ENCODE measurements at regions not wholly inside any gene's neighbourhood (a gene's known extent, or its start where the extent isn't known, plus 50 kb on each side); places are given as distances from the start of the nearest gene placed in this dataset.

DNA sequence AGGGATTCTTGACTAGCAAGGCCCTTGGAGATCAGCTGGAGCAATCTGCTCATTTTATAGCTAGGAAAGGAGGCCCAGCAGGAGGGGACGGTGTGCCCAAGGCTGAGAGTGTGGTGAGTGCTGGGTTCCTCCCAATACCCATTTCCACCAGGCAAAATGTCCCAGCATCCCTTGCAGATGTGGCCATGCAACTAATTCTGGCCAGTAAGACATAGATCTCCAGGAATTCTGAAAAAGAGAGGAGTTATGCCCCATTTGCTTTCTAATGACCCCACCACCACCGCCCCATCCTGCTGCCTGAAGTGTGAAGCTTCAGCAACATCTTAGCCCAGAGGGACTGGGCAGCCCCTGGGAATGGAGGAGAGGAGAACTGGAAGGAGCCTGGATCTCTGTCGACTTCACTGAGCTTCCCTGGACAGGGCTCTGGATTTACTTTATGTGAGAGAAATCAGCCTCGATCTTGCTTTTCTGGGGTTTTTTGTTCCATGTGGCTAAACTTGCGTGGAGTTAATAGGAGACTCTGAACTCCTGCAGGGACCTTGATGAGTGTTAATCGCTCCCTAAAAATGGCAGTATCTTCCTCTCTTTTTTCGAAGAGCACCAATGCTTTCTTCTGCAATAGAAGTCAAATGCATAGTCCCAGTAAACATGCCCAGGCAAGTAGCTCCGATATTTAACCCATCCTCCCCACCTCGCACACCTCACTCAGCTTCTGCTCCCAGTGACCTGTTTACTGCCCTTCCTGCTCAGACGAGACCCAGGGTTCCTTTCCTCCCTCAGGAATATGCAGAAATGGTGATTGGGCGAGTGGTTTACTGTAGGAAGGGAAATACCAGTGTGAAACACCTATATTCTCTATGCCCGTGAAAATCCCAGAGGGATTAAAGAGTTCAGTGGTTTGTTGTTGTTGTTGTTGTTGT, 127.5 kb upstream of the GPR26 start:
- no peak for TF ChIP-seq ZFP3 (CRISPR knock-in tag; IDR thresholded peaks at IDR 0.05)
- TF ChIP-seq ZFP30 (CRISPR knock-in tag; IDR thresholded peaks at IDR 0.05): no peak
- no peak for TF ChIP-seq ZNF8 (CRISPR knock-in tag; IDR thresholded peaks at IDR 0.05)
- TF ChIP-seq TCF4 (CRISPR knock-in tag; IDR thresholded peaks at IDR 0.05; ENCODE audit: borderline replicate concordance): no peak
- no peak for TF ChIP-seq RARB (CRISPR knock-in tag; IDR thresholded peaks at IDR 0.05)
- TF ChIP-seq ISL1 (CRISPR knock-in tag; IDR thresholded peaks at IDR 0.05): no peak
- TF ChIP-seq, protein P1, sequence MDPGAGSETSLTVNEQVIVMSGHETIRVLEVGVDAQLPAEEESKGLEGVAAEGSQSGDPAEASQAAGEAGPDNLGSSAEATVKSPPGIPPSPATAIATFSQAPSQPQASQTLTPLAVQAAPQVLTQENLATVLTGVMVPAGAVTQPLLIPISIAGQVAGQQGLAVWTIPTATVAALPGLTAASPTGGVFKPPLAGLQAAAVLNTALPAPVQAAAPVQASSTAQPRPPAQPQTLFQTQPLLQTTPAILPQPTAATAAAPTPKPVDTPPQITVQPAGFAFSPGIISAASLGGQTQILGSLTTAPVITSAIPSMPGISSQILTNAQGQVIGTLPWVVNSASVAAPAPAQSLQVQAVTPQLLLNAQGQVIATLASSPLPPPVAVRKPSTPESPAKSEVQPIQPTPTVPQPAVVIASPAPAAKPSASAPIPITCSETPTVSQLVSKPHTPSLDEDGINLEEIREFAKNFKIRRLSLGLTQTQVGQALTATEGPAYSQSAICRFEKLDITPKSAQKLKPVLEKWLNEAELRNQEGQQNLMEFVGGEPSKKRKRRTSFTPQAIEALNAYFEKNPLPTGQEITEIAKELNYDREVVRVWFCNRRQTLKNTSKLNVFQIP (CRISPR knock-in tag; IDR thresholded peaks at IDR 0.05; ENCODE audit: borderline replicate concordance, low read depth): no peak
- no peak for TF ChIP-seq CSRNP3 (CRISPR knock-in tag; IDR thresholded peaks at IDR 0.05)
- no peak for ATAC-seq

DNA sequence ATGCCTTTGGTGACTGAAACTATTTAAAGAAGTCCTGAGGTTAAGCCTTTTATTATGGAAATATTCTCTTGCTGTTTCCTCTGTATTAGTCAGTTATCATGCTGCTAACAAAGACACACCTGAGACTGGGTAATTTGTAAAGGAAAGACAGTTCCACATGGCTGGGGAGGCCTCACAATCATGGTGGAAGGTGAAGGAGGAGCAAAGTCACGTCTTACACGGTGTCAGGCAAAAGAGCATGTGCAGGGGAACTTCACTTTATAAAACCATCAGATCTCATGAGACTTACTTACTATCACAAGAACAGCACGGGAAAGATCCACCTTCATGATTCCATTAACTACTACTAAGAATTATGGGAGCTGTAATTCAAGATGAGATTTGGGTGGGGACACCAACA, 121.2 kb upstream of the GPR26 start:
- no peak for TF ChIP-seq PPARA (CRISPR knock-in tag; IDR thresholded peaks at IDR 0.05; ENCODE audit: borderline replicate concordance)
- TF ChIP-seq, protein P1 (CRISPR knock-in tag; IDR thresholded peaks at IDR 0.05; ENCODE audit: borderline replicate concordance, low read depth): no peak
- TF ChIP-seq ESRRG (CRISPR knock-in tag; IDR thresholded peaks at IDR 0.05): no peak
- no peak for TF ChIP-seq ZC3H10 (CRISPR knock-in tag; IDR thresholded peaks at IDR 0.05)
- no peak for TF ChIP-seq CSDC2 (CRISPR knock-in tag; IDR thresholded peaks at IDR 0.05)
- no peak for TF ChIP-seq ZNF70 (CRISPR knock-in tag; IDR thresholded peaks at IDR 0.05)
- TF ChIP-seq ZNF8 (CRISPR knock-in tag; IDR thresholded peaks at IDR 0.05): no peak
- TF ChIP-seq GLIS3 (CRISPR knock-in tag; IDR thresholded peaks at IDR 0.05): no peak
- TF ChIP-seq CSRNP3 (CRISPR knock-in tag; IDR thresholded peaks at IDR 0.05): no peak
- TF ChIP-seq, protein P2, sequence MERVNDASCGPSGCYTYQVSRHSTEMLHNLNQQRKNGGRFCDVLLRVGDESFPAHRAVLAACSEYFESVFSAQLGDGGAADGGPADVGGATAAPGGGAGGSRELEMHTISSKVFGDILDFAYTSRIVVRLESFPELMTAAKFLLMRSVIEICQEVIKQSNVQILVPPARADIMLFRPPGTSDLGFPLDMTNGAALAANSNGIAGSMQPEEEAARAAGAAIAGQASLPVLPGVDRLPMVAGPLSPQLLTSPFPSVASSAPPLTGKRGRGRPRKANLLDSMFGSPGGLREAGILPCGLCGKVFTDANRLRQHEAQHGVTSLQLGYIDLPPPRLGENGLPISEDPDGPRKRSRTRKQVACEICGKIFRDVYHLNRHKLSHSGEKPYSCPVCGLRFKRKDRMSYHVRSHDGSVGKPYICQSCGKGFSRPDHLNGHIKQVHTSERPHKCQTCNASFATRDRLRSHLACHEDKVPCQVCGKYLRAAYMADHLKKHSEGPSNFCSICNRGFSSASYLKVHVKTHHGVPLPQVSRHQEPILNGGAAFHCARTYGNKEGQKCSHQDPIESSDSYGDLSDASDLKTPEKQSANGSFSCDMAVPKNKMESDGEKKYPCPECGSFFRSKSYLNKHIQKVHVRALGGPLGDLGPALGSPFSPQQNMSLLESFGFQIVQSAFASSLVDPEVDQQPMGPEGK (CRISPR knock-in tag; IDR thresholded peaks at IDR 0.05; ENCODE audit: borderline replicate concordance): no peak
- no peak for TF ChIP-seq ISL1 (CRISPR knock-in tag; IDR thresholded peaks at IDR 0.05)
- ATAC-seq: no peak

GRCh38 chr10:123548770-123549169, 117.4 kb upstream of the GPR26 start:
- no peak for TF ChIP-seq ZFP3 (CRISPR knock-in tag; IDR thresholded peaks at IDR 0.05)
- TF ChIP-seq TCF4 (CRISPR knock-in tag; IDR thresholded peaks at IDR 0.05; ENCODE audit: borderline replicate concordance): no peak
- TF ChIP-seq, protein P3, sequence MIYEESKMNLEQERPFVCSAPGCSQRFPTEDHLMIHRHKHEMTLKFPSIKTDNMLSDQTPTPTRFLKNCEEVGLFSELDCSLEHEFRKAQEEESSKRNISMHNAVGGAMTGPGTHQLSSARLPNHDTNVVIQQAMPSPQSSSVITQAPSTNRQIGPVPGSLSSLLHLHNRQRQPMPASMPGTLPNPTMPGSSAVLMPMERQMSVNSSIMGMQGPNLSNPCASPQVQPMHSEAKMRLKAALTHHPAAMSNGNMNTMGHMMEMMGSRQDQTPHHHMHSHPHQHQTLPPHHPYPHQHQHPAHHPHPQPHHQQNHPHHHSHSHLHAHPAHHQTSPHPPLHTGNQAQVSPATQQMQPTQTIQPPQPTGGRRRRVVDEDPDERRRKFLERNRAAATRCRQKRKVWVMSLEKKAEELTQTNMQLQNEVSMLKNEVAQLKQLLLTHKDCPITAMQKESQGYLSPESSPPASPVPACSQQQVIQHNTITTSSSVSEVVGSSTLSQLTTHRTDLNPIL (CRISPR knock-in tag; IDR thresholded peaks at IDR 0.05; ENCODE audit: low read depth): no peak
- no peak for TF ChIP-seq GLIS3 (CRISPR knock-in tag; IDR thresholded peaks at IDR 0.05)
- TF ChIP-seq TOX (CRISPR knock-in tag; IDR thresholded peaks at IDR 0.05; ENCODE audit: borderline replicate concordance): no peak
- no peak for TF ChIP-seq ZC3H10 (CRISPR knock-in tag; IDR thresholded peaks at IDR 0.05)
- ATAC-seq: no peak

Data from SK-N-SH treated with all-trans-retinoic acid at 6 μM for 48 hours (cell line).